GM12875 (cell line): ENCODE measurements at regions not wholly inside any gene's neighbourhood (a gene's known extent, or its start where the extent isn't known, plus 50 kb on each side); places are given as distances from the start of the nearest gene placed in this dataset.

ENCODE experiments used
- H3K4me3 ChIP-seq: one replicate; pipeline ENCODE4 v1.5.1; 2011; ENCODE audit warnings: low read depth, low read length, control low read depth
- CTCF ChIP-seq: IDR thresholded peaks from 2 replicates; pipeline ENCODE4 v1.5.1; 2011; ENCODE audit warnings: low read depth, mild to moderate bottlenecking, control low read depth, inconsistent platforms, low read length, moderate library complexity, borderline replicate concordance; ENCODE audit not compliant: insufficient read depth

DNA sequence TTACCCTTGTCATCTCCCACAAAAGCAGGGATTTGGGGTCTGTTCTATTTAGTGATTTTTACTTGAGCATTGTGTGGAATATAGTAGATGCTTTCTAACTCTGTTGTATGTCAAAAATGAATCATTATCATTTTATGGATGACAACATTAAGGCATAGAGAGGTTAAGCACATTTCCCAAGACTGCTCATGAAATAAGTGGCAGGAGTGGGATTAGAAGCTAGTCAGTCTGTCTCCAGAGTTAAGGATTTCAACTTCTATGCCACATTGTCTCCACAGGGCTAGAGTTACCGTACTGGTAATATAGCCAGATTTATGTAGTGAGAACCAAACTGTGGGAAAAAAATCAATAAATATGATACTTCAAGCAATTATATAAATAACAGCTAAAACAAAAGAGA, 170.6 kb upstream of the DCN start:
- TF ChIP-seq CTCF: no peak
- no peak overlapping the region for H3K4me3 ChIP-seq

GRCh38 chr12:91349476-91349875, 166.9 kb upstream of the DCN start:
- H3K4me3 ChIP-seq: no peak overlapping the region
- no peak for TF ChIP-seq CTCF

DNA sequence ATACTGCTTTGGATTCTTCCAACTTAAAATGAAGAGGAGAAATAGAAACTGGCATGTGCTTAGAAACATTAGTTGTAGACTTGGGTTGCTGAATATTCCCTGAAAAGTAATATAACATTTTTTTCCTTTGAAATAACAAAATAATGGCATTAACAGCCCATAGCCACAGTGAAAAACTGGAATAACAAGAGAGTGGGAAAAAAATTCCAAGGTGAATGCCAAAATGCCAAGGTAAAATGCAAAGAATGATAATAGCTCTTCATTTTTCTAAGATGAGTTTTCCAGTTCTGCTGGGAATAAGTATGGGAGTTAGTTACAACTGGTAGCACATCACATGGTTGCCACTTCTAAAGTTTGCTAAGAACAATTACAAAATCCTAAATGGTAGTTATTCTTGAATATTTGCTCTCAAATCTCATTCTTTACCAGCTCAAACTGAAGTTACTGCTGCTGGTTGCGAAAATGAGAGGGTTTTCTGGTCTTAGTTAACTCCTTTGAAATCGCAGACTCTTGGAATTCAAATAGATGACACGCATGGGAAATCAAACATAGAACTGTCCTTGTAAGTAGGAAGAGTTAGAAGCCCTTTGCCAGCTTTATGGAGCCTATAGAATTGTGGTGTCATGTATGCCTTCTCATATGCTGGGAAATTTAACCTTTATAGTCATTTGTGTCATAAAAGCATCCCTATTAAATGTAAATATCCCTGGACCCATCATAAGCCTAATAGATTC, 165.0 kb upstream of the DCN start:
- no peak overlapping the region for H3K4me3 ChIP-seq
- no peak for TF ChIP-seq CTCF

DNA sequence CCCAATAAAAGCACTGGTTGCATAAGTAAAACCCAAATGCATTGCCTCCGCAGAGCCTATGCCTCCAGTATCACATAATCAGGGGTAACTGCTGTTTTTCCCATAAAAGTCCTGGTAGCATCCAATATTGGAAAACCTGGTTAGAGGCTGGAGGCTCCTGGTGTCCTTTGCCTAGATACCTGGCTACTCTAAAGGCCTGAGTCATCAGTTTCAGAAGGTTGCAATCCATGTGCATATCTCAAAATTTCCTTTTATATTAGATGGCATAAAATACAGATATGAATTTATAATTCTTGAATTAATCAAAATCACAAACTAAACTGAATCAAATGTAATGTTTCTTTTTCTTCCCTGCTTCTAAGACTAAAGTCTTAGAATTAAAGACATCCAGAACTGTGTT, 164.2 kb upstream of the DCN start:
- TF ChIP-seq CTCF: no peak
- no peak overlapping the region for H3K4me3 ChIP-seq

DNA sequence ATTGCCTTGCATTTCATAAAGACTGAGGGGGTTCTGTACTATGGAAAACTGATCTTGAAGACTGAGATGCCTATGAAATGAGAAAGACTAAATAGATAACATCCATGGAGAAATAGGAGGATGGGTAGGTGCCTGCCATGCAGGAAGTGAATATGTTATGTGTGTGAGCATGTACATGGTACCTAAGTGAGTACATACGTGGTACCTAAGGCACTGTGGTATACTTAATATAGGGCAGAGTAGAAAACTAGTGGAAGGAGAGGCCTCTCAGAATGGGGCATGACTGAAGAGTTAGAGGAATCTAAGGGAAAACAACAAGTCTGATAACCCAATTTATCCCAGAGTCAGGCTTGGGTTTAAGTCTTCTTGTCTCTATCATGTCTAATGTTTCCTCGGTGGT, 161.8 kb upstream of the DCN start:
- no peak overlapping the region for H3K4me3 ChIP-seq

GRCh38 chr12:91343010-91343409, 160.4 kb upstream of the DCN start:
- no peak overlapping the region for H3K4me3 ChIP-seq
- TF ChIP-seq CTCF: no peak

More for the DNA sequence above, 161.8 kb upstream of the DCN start:
- no peak for TF ChIP-seq CTCF

DNA sequence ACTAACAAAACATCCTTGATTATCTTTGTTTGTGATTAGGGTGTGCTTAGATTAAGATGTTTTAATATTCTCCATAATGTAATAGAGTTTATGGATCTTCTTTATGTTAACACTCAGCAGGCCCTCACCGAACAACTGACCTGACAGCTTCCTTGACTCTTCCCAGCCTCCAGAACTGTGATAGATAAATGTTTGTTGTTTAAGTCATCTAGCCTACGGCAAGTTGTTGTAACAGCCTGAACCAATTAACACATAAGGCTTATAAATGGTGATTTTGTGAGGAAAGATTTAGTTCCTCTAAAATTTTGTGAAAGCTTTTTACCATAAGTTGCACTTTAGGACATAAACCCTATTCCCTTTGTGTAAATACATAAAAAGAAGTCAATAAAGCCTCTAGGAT, 156.5 kb upstream of the DCN start:
- no peak overlapping the region for H3K4me3 ChIP-seq
- TF ChIP-seq CTCF: no peak
